ENCODE measurements at regions not wholly inside any gene's neighbourhood (a gene's known extent, or its start where the extent isn't known, plus 50 kb on each side); places are given as distances from the start of the nearest gene placed in this dataset.

DNA sequence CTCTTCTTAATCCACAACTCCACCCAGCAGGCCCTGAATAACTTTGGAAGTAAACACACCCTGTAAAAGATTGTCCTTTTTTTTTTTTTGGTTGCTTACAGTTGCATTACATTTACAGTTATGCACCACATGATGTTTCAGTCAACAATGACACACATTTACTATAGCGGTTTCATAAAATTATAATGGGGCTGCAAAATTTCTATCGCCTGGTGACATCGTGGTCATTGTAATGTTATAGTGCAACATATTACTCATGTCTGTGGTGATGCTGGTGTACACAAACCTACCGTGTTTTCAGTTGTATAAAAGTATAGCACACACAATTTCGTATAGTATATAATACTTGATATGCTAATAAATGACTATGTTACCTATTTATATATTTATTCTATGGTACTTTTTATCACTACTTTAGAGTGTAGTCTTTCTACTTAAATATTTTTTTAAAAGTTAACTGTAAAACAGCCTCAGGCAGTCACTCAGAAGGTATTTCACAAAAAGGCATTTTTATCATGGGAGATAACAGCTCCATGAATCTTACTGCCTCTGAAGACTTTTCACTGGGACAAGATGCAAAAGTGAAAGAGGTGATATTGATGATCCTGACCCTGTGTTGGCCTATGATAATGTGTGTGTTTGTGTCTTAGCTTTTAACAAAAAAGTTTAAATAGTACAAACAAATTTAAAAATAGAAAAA, 695.4 kb upstream of the CDH18 start:
- Histone ChIP-seq H4K20me1 (replicated peaks; ENCODE audit: control insufficient read depth, extremely low read depth, insufficient read depth, low read length) (no peaks in the 10 kb centered on the region), H3K4me3 (replicated peaks in 1 of 3; ENCODE audit: insufficient read depth in 1 of 3, low read depth in 1 of 3, low read length in 3 of 3) (no peak overlapping the region), H3K27me3 (ENCODE audit: control insufficient read depth in 2 of 2, insufficient read depth in 2 of 2, low read length in 2 of 2) (no peaks in the 10 kb centered on the region), H3K9me1 (replicated peaks; ENCODE audit: control insufficient read depth, extremely low read depth, insufficient read depth, low read length) (no peaks in the 10 kb centered on the region), H2AFZ (ENCODE audit: low read depth, low read length) (no peak overlapping the region), H3K79me2 (ENCODE audit: control insufficient read depth, insufficient read depth, low read length) (no peaks in the 10 kb centered on the region), H3K4me2 (ENCODE audit: insufficient read depth, low read length) (no peak overlapping the region), H3K9me3 (replicated peaks; ENCODE audit: control insufficient read depth, insufficient read depth, low read length) (peaks cover 2% of the 10 kb centered on the region), H3K9ac (replicated peaks; ENCODE audit: extremely low read depth, insufficient read depth, low read length) (no peak overlapping the region), H3K27ac (ENCODE audit: insufficient read depth, low read depth, low read length) (no peak overlapping the region), H3K4me1 (ENCODE audit: control insufficient read depth, extremely low read depth, insufficient read depth, low read length) (no peaks in the 10 kb centered on the region), H3K36me3 (ENCODE audit: control insufficient read depth in 2 of 2, extremely low read depth in 1 of 2, insufficient read depth in 2 of 2, low read length in 2 of 2) (no peaks in the 10 kb centered on the region)
- no TSS peak for BruUV-seq (replicated peaks)
- FAIRE-seq (no peak), DNase-seq (ENCODE audit: low read depth, low spot score) (no peak)
- intact Hi-C loops (cut with micrococcal nuclease) (no loop called here), dilution Hi-C loops (cut with MboI; ENCODE audit: extremely low pct_ligation_motif_present, low sequenced_read_pairs) (no loop called here)
- ChIA-PET CTCF (no interaction called here), POLR2A (no interaction called here)
- TF ChIP-seq FOS (IDR thresholded peaks at IDR 0.05; ENCODE audit: borderline replicate concordance, insufficient read depth, low read length) (no peak), POLR2AphosphoS5 (IDR thresholded peaks at IDR 0.05; ENCODE audit: insufficient read depth, low read depth, low read length) (no peak), POLR2A (IDR thresholded peaks at IDR 0.05; ENCODE audit: low read depth, low read length) (no peak), GATA2 (IDR thresholded peaks at IDR 0.05; ENCODE audit: insufficient read depth, insufficient read length, low read depth, low read length) (no peak), EZH2 (IDR thresholded peaks at IDR 0.05; ENCODE audit: borderline replicate concordance, low read depth, low read length, severe bottlenecking) (no peak), MYC (IDR thresholded peaks at IDR 0.05; ENCODE audit: low read depth, low read length) (no peak), JUN (IDR thresholded peaks at IDR 0.05; ENCODE audit: borderline replicate concordance, insufficient read depth, insufficient read length, low read depth) (no peak)
- TF ChIP-seq, protein P1, sequence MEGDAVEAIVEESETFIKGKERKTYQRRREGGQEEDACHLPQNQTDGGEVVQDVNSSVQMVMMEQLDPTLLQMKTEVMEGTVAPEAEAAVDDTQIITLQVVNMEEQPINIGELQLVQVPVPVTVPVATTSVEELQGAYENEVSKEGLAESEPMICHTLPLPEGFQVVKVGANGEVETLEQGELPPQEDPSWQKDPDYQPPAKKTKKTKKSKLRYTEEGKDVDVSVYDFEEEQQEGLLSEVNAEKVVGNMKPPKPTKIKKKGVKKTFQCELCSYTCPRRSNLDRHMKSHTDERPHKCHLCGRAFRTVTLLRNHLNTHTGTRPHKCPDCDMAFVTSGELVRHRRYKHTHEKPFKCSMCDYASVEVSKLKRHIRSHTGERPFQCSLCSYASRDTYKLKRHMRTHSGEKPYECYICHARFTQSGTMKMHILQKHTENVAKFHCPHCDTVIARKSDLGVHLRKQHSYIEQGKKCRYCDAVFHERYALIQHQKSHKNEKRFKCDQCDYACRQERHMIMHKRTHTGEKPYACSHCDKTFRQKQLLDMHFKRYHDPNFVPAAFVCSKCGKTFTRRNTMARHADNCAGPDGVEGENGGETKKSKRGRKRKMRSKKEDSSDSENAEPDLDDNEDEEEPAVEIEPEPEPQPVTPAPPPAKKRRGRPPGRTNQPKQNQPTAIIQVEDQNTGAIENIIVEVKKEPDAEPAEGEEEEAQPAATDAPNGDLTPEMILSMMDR (IDR thresholded peaks at IDR 0.05; ENCODE audit: extremely low read depth in 1 of 2, insufficient read depth in 1 of 2, low read depth in 1 of 2, low read length in 2 of 2), result no peak
- TF ChIP-seq, protein P2, sequence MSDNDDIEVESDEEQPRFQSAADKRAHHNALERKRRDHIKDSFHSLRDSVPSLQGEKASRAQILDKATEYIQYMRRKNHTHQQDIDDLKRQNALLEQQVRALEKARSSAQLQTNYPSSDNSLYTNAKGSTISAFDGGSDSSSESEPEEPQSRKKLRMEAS (IDR thresholded peaks at IDR 0.05; ENCODE audit: insufficient read depth, insufficient read length), result no peak

Data from endothelial cell of umbilical vein (primary cell).